GM12875 (cell line): ENCODE measurements at regions not wholly inside any gene's neighbourhood (a gene's known extent, or its start where the extent isn't known, plus 50 kb on each side); places are given as distances from the start of the nearest gene placed in this dataset.
A peak's percentile ranks its signal among the peaks of the same experiment; 100 is the strongest.

ENCODE experiments used
- H3K4me3 ChIP-seq: one replicate; pipeline ENCODE4 v1.5.1; 2011; ENCODE audit warnings: low read depth, low read length, control low read depth
- TF ChIP-seq, protein P1 (sequence below): IDR thresholded peaks from 2 replicates; pipeline ENCODE4 v1.5.1; 2011; ENCODE audit warnings: low read depth, mild to moderate bottlenecking, control low read depth, inconsistent platforms, low read length, moderate library complexity, borderline replicate concordance; ENCODE audit not compliant: insufficient read depth

DNA sequence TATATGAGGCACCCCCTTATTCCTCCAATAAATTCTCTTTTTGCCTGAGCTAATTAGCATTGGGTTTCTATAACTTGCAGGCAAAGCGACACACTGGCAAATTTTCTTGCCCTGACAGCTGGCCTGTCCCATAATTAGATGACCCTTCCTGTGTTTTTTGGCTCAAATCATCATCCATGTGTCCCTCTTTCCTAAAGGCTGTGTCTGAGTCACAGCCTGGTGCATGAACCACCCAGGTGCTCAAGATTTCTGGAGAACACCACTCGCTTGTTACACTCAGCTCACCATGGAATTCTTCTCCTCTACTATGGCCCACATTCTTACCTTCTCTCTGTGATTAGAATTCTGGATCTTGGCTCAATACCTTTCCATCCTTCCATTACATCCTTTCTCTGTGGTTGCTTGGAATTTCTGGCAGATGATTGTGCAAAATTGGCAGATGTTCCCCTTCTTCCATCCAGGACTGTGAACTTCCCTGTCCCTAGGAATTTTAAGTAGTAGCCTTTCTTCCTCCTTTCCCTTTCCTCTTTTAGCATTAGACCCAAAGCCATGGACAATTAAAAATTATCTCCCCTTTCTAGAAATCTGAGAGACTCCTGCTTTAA, 116.0 kb upstream of the ANKRD1 start:
- no peak overlapping the region for H3K4me3 ChIP-seq
- TF ChIP-seq, protein P1, sequence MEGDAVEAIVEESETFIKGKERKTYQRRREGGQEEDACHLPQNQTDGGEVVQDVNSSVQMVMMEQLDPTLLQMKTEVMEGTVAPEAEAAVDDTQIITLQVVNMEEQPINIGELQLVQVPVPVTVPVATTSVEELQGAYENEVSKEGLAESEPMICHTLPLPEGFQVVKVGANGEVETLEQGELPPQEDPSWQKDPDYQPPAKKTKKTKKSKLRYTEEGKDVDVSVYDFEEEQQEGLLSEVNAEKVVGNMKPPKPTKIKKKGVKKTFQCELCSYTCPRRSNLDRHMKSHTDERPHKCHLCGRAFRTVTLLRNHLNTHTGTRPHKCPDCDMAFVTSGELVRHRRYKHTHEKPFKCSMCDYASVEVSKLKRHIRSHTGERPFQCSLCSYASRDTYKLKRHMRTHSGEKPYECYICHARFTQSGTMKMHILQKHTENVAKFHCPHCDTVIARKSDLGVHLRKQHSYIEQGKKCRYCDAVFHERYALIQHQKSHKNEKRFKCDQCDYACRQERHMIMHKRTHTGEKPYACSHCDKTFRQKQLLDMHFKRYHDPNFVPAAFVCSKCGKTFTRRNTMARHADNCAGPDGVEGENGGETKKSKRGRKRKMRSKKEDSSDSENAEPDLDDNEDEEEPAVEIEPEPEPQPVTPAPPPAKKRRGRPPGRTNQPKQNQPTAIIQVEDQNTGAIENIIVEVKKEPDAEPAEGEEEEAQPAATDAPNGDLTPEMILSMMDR = no peak

DNA sequence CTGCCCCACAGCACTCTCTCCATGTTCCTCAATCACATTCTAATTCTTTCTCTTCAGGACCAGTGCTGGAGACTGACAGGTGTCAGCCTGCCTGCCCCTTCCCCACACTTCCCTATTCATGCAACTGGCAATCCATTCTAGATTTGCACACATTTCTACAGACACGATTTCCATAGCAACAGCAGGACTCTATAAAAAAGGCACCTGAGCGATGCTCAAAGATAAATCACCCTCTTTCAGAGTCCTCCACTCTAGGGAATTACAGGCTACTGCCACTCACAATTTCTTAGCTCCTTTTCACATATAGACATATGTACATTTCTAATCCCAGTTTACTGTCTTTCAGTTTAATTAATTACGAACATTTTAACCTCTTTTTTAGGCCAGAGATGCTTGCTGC, 118.1 kb upstream of the ANKRD1 start:
- H3K4me3 ChIP-seq = no peak overlapping the region
- TF ChIP-seq, protein P1 = no peak

DNA sequence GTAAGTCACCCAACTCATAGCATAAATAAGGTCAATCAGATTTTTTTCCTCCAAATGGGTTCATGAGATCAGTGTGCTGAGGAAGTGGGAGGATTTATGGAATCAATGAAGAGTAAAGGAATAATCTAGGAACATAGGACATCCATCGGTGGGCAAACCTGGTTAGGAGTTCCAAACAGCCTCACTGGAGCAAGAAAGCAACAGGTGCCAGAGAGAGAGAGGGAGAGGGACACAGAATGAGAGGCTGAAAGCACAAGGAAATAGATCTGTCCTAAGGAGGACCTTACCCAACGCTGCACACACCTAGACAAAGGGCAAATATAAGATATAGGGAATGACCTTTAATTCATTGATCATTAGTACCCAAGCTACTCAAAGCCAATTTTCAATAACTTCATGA, 119.5 kb upstream of the ANKRD1 start:
- TF ChIP-seq, protein P1 = no peak
- H3K4me3 ChIP-seq = no peak overlapping the region

DNA sequence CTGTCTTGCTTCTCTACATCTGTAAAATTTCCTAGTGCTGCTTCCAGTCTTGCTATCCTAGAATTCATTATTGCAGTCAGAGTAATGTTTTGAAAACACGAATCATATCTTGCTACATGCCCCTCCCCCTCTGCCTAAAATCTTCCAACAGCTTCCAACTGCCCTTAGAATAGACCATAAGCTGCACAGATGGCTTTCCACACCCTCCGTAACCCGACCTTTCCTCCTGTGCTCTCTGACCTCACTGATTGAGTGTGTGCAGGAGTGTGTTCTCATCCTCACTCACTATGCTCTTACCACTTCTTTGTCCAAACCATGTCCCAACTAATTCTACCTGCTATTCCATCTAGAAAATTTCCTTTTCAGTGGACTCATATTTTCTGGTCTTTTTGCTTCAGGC, 121.2 kb upstream of the ANKRD1 start:
- no peak overlapping the region for H3K4me3 ChIP-seq
- TF ChIP-seq, protein P1 = no peak

DNA sequence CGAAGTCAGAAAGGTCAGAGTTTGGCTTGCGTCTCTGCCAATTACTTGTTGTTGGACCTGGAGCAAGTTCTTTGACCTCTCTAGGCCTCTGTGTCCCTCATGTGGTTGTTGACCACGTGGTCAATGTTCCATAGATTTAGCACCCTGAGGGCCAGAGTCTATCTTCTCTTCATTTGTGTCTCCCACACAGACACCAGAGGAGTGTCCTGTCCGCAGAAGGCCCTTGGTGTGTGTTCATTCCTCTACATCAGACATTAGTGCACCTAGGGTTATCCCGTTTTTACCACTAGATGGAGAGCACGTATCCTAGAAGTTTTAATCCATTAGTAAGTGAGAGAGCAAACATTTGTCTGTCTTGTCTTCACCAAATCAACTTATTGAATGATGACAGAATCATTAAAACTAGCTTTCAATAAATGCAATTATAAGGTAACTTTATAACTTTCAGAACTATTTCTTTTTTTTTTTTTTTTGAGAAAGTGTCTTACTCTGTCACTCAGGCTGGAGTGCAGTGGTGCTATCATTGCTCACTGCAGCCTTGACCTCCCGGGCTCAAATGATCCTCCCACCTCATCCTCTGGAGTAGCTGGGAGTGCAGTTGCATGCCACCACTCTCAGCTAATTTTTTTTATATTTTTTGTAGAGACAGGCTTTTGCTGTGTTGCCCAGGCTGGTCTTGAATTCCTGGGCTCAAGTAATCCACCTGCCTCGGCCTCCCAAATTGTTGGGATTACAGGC, 122.5 kb upstream of the ANKRD1 start:
- TF ChIP-seq, protein P1 = peak; percentile 15; the same call in 1 of the 2 replicates
- no peak overlapping the region for H3K4me3 ChIP-seq

DNA sequence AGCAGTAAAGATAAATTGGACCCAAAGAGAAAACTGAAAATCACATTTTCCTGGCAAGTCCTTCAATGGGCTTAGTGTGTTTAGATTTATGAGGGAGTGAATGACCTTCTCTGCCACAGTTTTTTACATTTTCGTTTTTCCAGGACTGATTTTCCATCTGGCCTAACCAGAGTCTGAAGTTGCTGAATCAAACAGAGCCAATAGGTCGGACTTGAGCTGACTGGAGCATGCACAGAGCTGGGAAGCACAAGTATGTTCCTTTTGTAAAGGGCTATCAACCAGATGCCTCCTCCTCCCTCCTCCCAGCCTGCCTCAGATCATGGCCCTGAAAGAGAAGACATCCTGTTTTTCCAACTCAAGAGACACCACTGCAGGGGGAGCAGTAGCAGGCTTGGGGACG, 126.0 kb upstream of the ANKRD1 start:
- no peak overlapping the region for H3K4me3 ChIP-seq
- TF ChIP-seq, protein P1 = no peak

DNA sequence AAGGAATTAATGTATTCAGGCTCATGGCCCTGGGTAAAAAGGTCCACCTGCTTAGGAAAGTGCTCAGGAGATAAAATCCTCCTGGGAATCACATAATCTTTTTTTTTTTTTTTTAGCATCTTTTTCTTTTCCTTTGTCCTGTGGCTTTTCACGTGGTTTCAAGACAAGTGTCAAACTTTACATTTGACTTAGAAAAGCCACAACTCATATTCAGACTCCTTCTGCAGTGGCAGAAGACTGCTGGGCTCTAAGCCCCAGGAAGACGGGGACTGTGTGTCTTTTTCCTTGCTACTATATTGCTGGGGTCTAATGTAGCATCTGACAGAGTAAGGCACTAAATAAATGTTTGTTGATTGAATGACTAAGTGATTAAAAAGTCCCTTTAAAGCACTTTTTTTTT, 127.5 kb upstream of the ANKRD1 start:
- no peak overlapping the region for H3K4me3 ChIP-seq
- TF ChIP-seq, protein P1 = no peak
